ENCODE measurements at regions not wholly inside any gene's neighbourhood (a gene's known extent, or its start where the extent isn't known, plus 50 kb on each side); places are given as distances from the start of the nearest gene placed in this dataset.

GRCh38 chr6:18976091-18976490 lies 588.9 kb downstream of the RNF144B start:
- no peak for DNase-seq

- no peak for DNase-seq
These were observed 589.8 kb downstream of the RNF144B start for GRCh38 chr6:18976966-18977365.

GRCh38 chr6:18978337-18979128 lies 591.4 kb downstream of the RNF144B start:
- no peak for DNase-seq

- DNase-seq, result no peak
These were observed 597.9 kb downstream of the RNF144B start for GRCh38 chr6:18985061-18985460.

- DNase-seq, result no peak
These were observed 598.8 kb downstream of the RNF144B start for GRCh38 chr6:18985996-18986395.

- DNase-seq, result no peak
These were observed 601.5 kb downstream of the RNF144B start for GRCh38 chr6:18988636-18989035.

GRCh38 chr6:18990059-18990978 lies 603.2 kb downstream of the RNF144B start:
- DNase-seq, result peak; percentile 87

- DNase-seq, result peak; percentile 67
These were observed 610.3 kb downstream of the RNF144B start for GRCh38 chr6:18997375-18997826.

GRCh38 chr6:19002976-19003560 lies 615.9 kb downstream of the RNF144B start:
- no peak for DNase-seq

- DNase-seq, result no peak
These were observed 617.0 kb downstream of the RNF144B start for GRCh38 chr6:19004176-19004575.

- no peak for DNase-seq
These were observed 622.6 kb downstream of the RNF144B start for GRCh38 chr6:19009769-19010168.

GRCh38 chr6:19013026-19013705 lies 626.0 kb downstream of the RNF144B start:
- no peak for DNase-seq

- DNase-seq, result peak; percentile 36
These were observed 637.6 kb downstream of the RNF144B start for GRCh38 chr6:19024737-19025136.

- no peak for DNase-seq
These were observed 641.1 kb downstream of the RNF144B start for GRCh38 chr6:19028201-19028600.

GRCh38 chr6:19032591-19033295 lies 645.6 kb downstream of the RNF144B start:
- no peak for DNase-seq

- DNase-seq, result no peak
These were observed 646.5 kb downstream of the RNF144B start for GRCh38 chr6:19033683-19034082.

GRCh38 chr6:19034986-19035385 lies 647.8 kb downstream of the RNF144B start:
- DNase-seq, result no peak

- DNase-seq, result no peak
These were observed 648.5 kb downstream of the RNF144B start for GRCh38 chr6:19035461-19036195.

GRCh38 chr6:19036196-19036555 lies 649.0 kb downstream of the RNF144B start:
- no peak for DNase-seq

- no peak for DNase-seq
These were observed 650.5 kb downstream of the RNF144B start for GRCh38 chr6:19037607-19038006.

GRCh38 chr6:19039287-19039686 lies 652.1 kb downstream of the RNF144B start:
- DNase-seq, result no peak

GRCh38 chr6:19041906-19042305 lies 654.8 kb downstream of the RNF144B start:
- DNase-seq, result no peak
